Small intestine (tissue), 7 donors: ENCODE measurements at regions not wholly inside any gene's neighbourhood (a gene's known extent, or its start where the extent isn't known, plus 50 kb on each side); places are given as distances from the start of the nearest gene placed in this dataset.

ENCODE experiments used
- DNase-seq, 2 donors: peaks; one replicate each; pipeline versions ENCODE4 v3.0.0 to v3.0.0-alpha.2; 2013
- FAIRE-seq: peaks from 2 replicates; lab custom pipeline; 2012; peaks lifted over from hg19 to GRCh38; lab: Jason Lieb, UNC
- H3K27ac ChIP-seq, 3 donors: one replicate each; pipeline ENCODE4 v1.5.1; 2013; ENCODE audit warnings: low read length in 2 of 3, mild to moderate bottlenecking in 2 of 3, control low read depth in 1 of 3, inconsistent platforms in 1 of 3, low read depth in 1 of 3, moderate library complexity in 1 of 3
- H3K27me3 ChIP-seq, 3 donors: one replicate each; pipeline ENCODE4 v1.6.1; 2013; ENCODE audit warnings: low read length in 3 of 3, inconsistent platforms in 1 of 3; ENCODE audit not compliant: control insufficient read depth in 3 of 3, insufficient read depth in 3 of 3
- H3K36me3 ChIP-seq, 3 donors: one replicate each; pipeline ENCODE4 v1.6.1; 2013; ENCODE audit warnings: low read length in 3 of 3, inconsistent platforms in 1 of 3, low read depth in 1 of 3, mild to moderate bottlenecking in 1 of 3, moderate library complexity in 1 of 3; ENCODE audit not compliant: control insufficient read depth in 3 of 3, insufficient read depth in 2 of 3
- H3K4me1 ChIP-seq, 3 donors: one replicate each; pipeline ENCODE4 v1.6.1; 2013; ENCODE audit warnings: low read length in 2 of 3, inconsistent platforms in 1 of 3, low read depth in 1 of 3, mild to moderate bottlenecking in 1 of 3, moderate library complexity in 1 of 3; ENCODE audit not compliant: control insufficient read depth in 3 of 3, insufficient read depth in 2 of 3
- H3K4me3 ChIP-seq, 3 donors: one replicate each; pipeline ENCODE4 v1.5.1; 2013; ENCODE audit warnings: low read length in 3 of 3, control low read depth in 1 of 3, inconsistent platforms in 1 of 3, low read depth in 1 of 3, mild to moderate bottlenecking in 1 of 3, moderate library complexity in 1 of 3
- H3K9me3 ChIP-seq, 2 donors: one replicate each; pipeline ENCODE4 v1.6.1; 2013; ENCODE audit warnings: low read depth in 1 of 2, low read length in 1 of 2; ENCODE audit not compliant: control insufficient read depth in 2 of 2, insufficient read depth in 1 of 2
- WGBS, 3 donors: extraction: QIAGEN DNeasy Blood & Tissue Kit; methylation state at CpG; one replicate each; pipeline ENCODE4 v1.1.7; 2013; 5-methylcytosine and 5-hydroxymethylcytosine counted together
- donor health status: healthy with polysubstance abuse.
- donor health status: control.
- donor health status: control.
- donor health status: Bipolar disorder and iron deficiency.
- donor health status: healthy.

DNA sequence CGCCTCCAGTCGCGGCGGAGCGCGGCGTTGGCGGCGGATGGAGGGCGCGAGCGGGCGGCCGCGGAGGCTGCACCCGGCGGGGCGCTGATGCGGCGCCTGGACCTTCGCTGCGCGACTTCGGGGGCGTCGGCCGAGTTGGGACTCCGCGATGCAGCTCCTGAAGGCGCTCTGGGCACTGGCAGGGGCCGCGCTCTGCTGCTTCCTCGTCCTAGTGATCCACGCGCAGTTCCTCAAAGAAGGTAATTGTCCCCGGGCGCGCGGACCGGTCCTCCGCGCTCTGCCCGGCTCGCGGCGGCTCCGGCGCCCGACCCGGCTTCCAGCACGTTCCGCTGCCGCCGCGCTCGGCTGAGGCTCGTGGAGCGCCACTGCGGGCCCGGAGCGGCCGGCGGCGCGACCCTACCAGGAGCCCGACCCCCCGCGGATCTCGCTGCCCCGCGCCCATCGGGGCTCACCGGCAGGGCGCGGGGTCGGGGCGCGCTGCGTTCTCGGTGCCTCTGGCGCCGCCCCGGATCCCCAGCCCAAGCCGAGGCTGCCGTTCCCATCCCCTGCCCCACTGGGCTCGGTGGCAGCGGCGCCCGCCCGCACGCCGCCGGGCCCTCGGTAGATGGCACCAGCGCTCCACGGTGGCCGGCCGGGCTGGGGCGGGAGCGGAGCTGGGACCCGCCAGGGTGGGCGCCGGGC lies 1251.2 kb downstream of the BRD1 start:
- no peak overlapping the region for H3K27ac ChIP-seq
- H3K4me1 ChIP-seq, result peaks cover 0 to 3% (median 0%) of the 10 kb centered on the region in 3 donors
- DNase-seq (peak in 1 of 2 donors; percentile 30), FAIRE-seq (no peak)
- no peaks in the 10 kb centered on the region for H3K36me3 ChIP-seq
- no peak overlapping the region for H3K4me3 ChIP-seq
- 2 to 6% (median 2%) methylated on average over 50 to 103 of the region's 103 CpGs for WGBS, 3 donors
- H3K9me3 ChIP-seq, result no peaks in the 10 kb centered on the region
- peaks cover 10 to 15% (median 14%) of the 10 kb centered on the region in 3 donors for H3K27me3 ChIP-seq

DNA sequence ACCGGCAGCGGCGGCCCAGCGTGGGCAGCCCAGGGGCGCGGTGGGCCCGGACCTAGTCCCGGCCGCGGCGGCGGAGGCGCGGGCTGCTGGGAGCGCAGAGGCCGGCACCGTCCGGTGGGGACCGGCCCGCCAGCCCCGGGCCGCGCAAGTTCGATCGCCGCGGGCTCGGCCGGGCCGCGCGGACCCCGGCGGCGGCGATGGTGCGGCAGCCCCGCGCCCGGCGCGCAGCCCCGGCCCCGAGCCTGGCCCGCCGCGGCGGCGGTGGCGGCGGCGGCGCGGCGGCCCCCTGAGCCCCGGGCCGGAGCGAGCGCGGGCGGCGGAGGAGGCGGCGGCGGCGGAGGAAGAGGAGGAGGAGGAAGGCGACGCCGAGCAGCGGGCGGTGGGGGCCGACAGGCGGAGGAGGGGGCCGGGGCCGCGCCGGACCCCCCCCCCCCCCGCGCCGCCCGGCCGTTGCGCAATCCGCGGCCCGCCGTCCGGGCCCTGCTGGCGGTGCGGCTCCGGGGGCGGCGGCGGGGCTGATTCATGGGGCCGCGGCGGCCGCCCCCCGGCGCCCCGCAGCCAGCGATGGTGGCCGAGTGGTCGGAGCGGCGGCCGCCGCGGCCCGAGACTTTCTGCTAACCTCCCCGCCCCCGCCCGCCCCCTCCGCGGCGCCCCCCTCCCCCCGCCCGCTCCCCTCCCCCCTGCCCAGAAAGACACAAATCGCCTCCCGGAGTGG lies 1251.9 kb downstream of the BRD1 start:
- FAIRE-seq, result no peak
- Histone ChIP-seq H3K4me1 (peaks cover 0 to 3% (median 0%) of the 10 kb centered on the region in 3 donors), H3K4me3 (no peak overlapping the region), H3K9me3 (peaks cover 0 to 2% of the 10 kb centered on the region in 2 donors), H3K27me3 (peaks cover 10 to 15% (median 14%) of the 10 kb centered on the region in 3 donors), H3K27ac (no peak overlapping the region), H3K36me3 (no peaks in the 10 kb centered on the region)
- no peak for DNase-seq
- 0 to 5% (median 1%) methylated on average over 10 to 114 of the region's 120 CpGs for WGBS, 3 donors

DNA sequence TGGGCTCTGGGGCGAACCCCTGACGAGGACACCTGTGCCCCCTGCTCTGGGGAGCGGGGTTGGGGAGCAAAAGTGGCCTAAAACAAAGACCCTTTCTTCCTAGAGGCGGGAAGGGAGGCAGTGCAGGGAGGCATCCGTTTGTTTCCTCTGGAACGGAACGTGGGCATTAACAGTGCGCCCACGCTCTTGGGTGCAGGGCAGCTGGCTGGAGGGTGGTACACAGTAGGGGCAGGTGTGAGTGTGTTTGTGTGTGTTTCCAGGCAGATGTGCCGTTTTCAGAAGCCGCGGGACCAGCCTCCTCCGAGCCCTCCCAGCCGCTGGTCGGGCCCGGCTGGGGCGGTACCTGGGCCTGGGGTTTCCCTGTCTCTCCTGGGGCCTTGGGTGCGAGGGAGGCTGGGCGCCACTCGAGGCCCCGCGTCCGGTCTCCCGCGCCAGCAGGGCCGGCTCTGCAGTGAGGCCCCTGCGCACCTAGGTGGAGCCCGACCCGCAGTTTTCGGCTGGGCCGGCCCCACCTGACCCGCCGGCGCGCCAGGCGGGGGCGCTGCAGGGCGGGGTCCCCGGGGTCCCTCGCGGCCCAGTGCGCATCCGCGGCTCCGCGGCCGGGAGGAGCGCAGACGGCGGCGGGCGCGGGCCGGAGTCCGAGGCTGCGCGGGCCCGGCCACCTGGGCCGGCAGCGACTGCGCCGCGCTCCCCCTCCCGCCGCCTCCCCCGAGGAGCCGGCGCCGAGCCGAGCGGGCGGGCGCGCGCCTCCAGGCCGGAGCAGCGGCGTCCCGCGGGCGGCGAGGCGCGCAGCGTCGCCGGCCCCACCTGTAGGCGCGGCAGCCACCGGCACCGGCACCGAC lies 1252.7 kb downstream of the BRD1 start:
- peak in 1 of 2 donors; percentile 47 for DNase-seq
- no peaks in the 10 kb centered on the region for H3K36me3 ChIP-seq
- FAIRE-seq, result no peak

DNA sequence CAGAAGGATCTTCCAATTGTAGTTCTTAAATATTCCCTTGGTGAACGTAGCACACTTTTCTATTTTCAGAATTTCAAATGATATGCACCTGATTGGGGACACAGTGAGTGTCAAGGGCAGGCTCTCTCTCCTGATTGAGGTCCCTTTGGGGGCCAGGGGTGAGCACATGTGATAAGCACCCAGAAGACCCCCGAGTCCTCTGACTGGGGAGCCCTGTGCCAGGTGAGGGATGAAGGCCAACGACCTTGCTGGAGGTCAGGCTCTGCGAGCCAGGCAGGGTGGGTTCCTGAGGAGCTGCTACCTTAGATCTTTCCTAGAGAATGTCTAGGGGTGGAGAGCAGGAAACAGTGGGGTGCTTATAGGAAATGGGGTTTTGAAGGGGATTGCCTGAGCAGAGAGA lies 1253.9 kb downstream of the BRD1 start:
- FAIRE-seq (no peak), DNase-seq (no peak)
- Histone ChIP-seq H3K4me3 (no peak overlapping the region), H3K36me3 (no peaks in the 10 kb centered on the region), H3K27me3 (peaks cover 10 to 15% (median 14%) of the 10 kb centered on the region in 3 donors), H3K4me1 (no peaks in the 10 kb centered on the region), H3K9me3 (peaks cover 0 to 2% of the 10 kb centered on the region in 2 donors), H3K27ac (no peak overlapping the region)
- 71 to 79% (median 77%) methylated on average over 4 of the region's 4 CpGs for WGBS, 3 donors

More for the DNA sequence above, 1252.7 kb downstream of the BRD1 start:
- peaks cover 10 to 15% (median 14%) of the 10 kb centered on the region in 3 donors for H3K27me3 ChIP-seq
- H3K9me3 ChIP-seq, result peaks cover 0 to 2% of the 10 kb centered on the region in 2 donors
- no peak overlapping the region for H3K4me3 ChIP-seq
- H3K4me1 ChIP-seq, result peaks cover 0 to 3% (median 0%) of the 10 kb centered on the region in 3 donors
- H3K27ac ChIP-seq, result no peak overlapping the region
- 9 to 21% (median 20%) methylated on average over 42 to 92 of the region's 92 CpGs for WGBS, 3 donors

DNA sequence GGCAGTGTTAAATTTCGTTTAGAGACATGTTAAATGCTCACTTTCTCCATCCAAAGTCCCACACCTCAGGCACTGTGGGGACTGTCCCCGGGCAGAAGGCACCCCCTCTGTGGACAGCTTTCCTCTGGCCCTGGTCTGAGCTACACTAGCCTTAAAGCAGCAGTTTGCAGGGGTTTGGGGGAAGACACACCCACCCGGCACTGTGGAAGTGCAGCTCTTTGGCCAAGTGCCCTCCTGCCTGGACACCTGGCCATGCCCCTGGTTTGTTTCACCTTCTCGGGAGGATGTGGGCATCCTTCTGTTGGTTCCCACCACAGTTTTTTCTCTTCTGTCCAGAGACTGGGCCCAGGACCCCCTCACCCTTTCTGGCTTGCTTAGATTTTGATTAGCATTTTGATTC lies 1254.7 kb downstream of the BRD1 start:
- H3K4me1 ChIP-seq, result no peaks in the 10 kb centered on the region
- WGBS, 3 donors, result 51 to 78% (median 59%) methylated on average over 4 of the region's 4 CpGs
- peaks cover 0 to 2% of the 10 kb centered on the region in 2 donors for H3K9me3 ChIP-seq
- no peak overlapping the region for H3K4me3 ChIP-seq
- H3K27me3 ChIP-seq, result peaks cover 10 to 15% (median 14%) of the 10 kb centered on the region in 3 donors
- FAIRE-seq (no peak), DNase-seq (no peak)
- H3K27ac ChIP-seq, result no peak overlapping the region
- no peaks in the 10 kb centered on the region for H3K36me3 ChIP-seq

DNA sequence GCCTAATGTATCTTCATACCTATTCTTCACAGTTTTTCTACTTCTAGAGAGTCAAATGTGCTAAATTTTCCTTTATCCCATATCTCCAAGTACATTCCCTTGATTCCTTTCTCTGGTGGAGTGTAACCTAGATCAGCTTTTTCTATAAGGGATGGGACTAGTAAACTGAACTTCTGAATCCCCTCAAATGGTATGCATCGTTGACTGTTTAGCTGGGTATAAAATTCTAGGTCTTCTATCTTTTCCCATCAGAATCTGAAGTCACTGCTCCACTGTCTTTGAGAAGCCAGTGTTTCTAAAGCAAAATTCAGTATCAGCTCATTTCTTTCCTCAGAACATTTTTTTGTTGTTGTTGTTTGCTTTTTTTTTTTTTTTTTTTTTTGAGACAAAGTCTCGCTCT lies 1256.8 kb downstream of the BRD1 start:
- Histone ChIP-seq H3K27me3 (peaks cover 6 to 10% (median 7%) of the 10 kb centered on the region in 3 donors), H3K36me3 (no peaks in the 10 kb centered on the region)
- WGBS, 3 donors, result 70 to 89% (median 83%) methylated on average over 2 of the region's 2 CpGs

DNA sequence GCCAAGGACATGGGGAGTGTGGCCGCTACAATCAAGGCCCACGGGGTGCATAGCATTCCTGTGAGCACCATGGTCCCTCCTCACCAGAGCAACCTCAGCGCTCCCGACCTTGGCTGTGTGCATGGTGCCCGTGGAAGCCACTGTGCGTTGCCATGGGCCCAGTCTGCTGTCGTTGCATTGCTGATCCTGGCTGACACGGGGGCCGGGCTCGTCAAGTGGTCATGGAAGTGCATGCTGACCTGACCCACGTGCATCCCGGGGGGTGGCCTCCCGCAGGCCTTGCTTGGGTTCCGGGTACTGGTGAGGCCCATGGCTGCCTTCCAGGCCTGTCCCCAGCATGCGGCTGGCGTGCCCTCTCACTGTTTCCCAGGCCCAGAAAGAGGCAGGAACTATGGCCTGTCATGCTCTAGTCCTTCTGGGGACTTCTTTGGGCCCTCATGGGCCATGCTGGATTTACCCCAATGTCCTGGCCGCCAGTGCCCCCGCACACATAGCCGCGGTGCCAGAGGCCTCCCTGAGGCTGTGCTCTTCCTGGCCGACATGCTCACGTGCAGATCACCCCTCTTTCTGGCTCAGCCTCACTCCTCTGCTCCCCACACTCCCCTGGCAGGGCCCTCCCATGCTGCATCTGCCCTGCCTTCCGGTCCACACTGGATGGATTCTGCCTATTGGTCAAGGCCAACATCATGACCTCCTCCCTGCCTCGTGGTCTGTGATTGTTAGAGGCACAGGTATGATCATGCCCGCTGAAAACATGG lies 1258.0 kb downstream of the BRD1 start:
- Histone ChIP-seq H3K4me1 (no peaks in the 10 kb centered on the region), H3K27ac (no peak overlapping the region), H3K27me3 (peaks cover under 1 to 6% (median 6%) of the 10 kb centered on the region in 3 donors), H3K36me3 (no peaks in the 10 kb centered on the region), H3K9me3 (peaks cover 0 to 2% of the 10 kb centered on the region in 2 donors), H3K4me3 (no peak overlapping the region)
- FAIRE-seq (no peak), DNase-seq (no peak)
- 86 to 94% (median 92%) methylated on average over 25 of the region's 25 CpGs for WGBS, 3 donors

More for the DNA sequence above, 1256.8 kb downstream of the BRD1 start:
- H3K4me1 ChIP-seq, result no peaks in the 10 kb centered on the region
- FAIRE-seq (no peak), DNase-seq (no peak)
- H3K9me3 ChIP-seq, result peaks cover 0 to 2% of the 10 kb centered on the region in 2 donors
- H3K4me3 ChIP-seq, result no peak overlapping the region
- H3K27ac ChIP-seq, result no peak overlapping the region
